ENCODE measurements at regions not wholly inside any gene's neighbourhood (a gene's known extent, or its start where the extent isn't known, plus 50 kb on each side); places are given as distances from the start of the nearest gene placed in this dataset.
A peak's percentile ranks its signal among the peaks of the same experiment; 100 is the strongest.

DNA sequence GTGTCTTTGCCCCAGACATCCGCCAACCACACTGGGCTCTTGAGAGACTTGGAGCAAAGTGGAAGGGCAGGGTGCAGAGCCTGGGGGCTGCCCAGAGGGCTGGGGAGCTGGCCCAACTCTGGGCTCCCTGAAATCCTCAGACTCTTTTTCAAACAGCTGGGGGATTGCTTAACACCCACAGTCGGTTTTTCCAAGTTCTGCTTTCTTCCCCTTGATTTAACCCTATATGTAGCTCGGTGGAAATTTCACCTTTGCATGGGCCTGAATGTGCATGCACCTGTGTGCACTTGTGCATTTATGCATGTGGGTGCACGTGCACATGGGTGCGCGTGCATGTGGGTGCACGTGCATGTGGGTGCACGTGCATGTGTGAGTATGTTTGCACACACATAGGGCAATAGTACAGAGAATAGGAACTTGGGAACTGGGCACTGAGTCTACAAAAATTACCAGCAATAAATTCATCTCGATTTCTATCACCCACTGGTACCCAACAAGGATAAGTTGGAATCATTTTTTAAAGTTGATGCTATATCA, 52.3 kb upstream of the RFLNA start:
- ChIA-PET POLR2A (interaction anchor here (0.6 to 1.5 kb wide), 2 partner anchors 12 to 987 kb away, joined by 3 to 5 read pairs; no protein-coding TSS in a partner anchor), CTCF (ENCODE audit: low intra/inter-chr PET ratio) (no interaction called here)
- H3K79me2 ChIP-seq (ENCODE audit: control insufficient read depth, insufficient read depth, low read length): no peaks in the 10 kb centered on the region
- H3K4me3 ChIP-seq: no peak overlapping the region
- H2AFZ ChIP-seq (ENCODE audit: low read depth, low read length): no peak overlapping the region
- no peak for DNase-seq (ENCODE audit: extremely low read depth in 1 of 4, low spot score in 3 of 4)
- no peak overlapping the region for H3K4me2 ChIP-seq (ENCODE audit: insufficient read depth, low read length)
- peaks cover 11 to 28% of the 10 kb centered on the region in 2 experiments; a peak in 3 of 5 replicates for H3K27me3 ChIP-seq (ENCODE audit: control insufficient read depth in 2 of 2, insufficient read depth in 2 of 2, low read length in 2 of 2)
- H3K9me1 ChIP-seq (ENCODE audit: control insufficient read depth, insufficient read depth, low read length): no peaks in the 10 kb centered on the region
- no peaks in the 10 kb centered on the region; the same call in none of the 2 replicates for H3K9me3 ChIP-seq (replicated peaks; ENCODE audit: control insufficient read depth, insufficient read depth, low read depth, low read length)
- no peaks in the 10 kb centered on the region for H3K36me3 ChIP-seq (ENCODE audit: control insufficient read depth, insufficient read depth, low read length)
- BruUV-seq (replicated peaks): no TSS peak
- no peak overlapping the region for H3K27ac ChIP-seq (ENCODE audit: extremely low read depth, low read depth, low read length)
- no peak overlapping the region for H3K9ac ChIP-seq (ENCODE audit: insufficient read depth in 1 of 2, low read depth in 2 of 2, low read length in 2 of 2)
- no peak for FAIRE-seq
- in situ Hi-C loops (cut with MboI): no loop called here
- ATAC-seq: no peak
- no peak for TF ChIP-seq KLF13 (tag; IDR thresholded peaks at IDR 0.05; ENCODE audit: borderline replicate concordance, low read depth)
- peak; percentile 77 for TF ChIP-seq BHLHE40 (IDR thresholded peaks at IDR 0.05; ENCODE audit: low read length)
- H3K4me1 ChIP-seq (replicated peaks in 1 of 2; ENCODE audit: control insufficient read depth in 2 of 2, insufficient read depth in 2 of 2, low read length in 2 of 2): peaks cover 3 to 9% of the 10 kb centered on the region in 2 experiments; a peak in 3 of 5 replicates
- intact Hi-C loops (cut with micrococcal nuclease): no loop called here
- peaks cover 4% of the 10 kb centered on the region; the same call in 1 of the 2 replicates for H4K20me1 ChIP-seq (replicated peaks; ENCODE audit: control insufficient read depth, insufficient read depth, low read length)
- 9% methylated on average over 9 of the region's 9 CpGs for WGBS (ENCODE audit: insufficient coverage, low coverage, missing lambda C conversion rate)

DNA sequence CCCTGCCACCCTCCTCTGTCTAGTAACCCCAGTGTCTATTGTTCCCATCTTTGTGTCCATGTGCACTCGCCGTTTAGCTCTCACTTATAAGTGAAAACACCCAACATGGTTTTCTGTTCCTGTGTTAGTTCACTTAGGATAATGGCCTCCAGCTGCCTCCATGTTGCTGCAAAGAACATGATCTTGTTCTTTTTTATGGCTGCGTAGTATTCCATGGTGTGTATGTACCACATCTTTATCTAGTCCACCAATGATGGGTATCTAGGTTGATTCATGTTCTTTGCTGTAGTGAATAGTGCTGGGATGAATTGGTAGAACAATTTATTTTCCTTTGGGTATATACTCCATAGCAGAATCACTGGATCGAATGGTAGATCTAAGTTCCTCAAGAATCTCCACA, 51.0 kb upstream of the RFLNA start:
- Histone ChIP-seq H3K9me1 (ENCODE audit: control insufficient read depth, insufficient read depth, low read length) (no peaks in the 10 kb centered on the region), H2AFZ (ENCODE audit: low read depth, low read length) (no peak overlapping the region), H3K4me2 (ENCODE audit: insufficient read depth, low read length) (no peak overlapping the region), H3K36me3 (ENCODE audit: control insufficient read depth, insufficient read depth, low read length) (no peaks in the 10 kb centered on the region), H4K20me1 (replicated peaks; ENCODE audit: control insufficient read depth, insufficient read depth, low read length) (peaks cover 4% of the 10 kb centered on the region; the same call in 1 of the 2 replicates), H3K27me3 (ENCODE audit: control insufficient read depth in 2 of 2, insufficient read depth in 2 of 2, low read length in 2 of 2) (peaks cover 8 to 23% of the 10 kb centered on the region in 2 experiments; a peak in 3 of 5 replicates), H3K4me3 (no peak overlapping the region), H3K79me2 (ENCODE audit: control insufficient read depth, insufficient read depth, low read length) (no peaks in the 10 kb centered on the region), H3K9ac (ENCODE audit: insufficient read depth in 1 of 2, low read depth in 2 of 2, low read length in 2 of 2) (no peak overlapping the region), H3K9me3 (replicated peaks; ENCODE audit: control insufficient read depth, insufficient read depth, low read depth, low read length) (no peaks in the 10 kb centered on the region; the same call in none of the 2 replicates), H3K4me1 (replicated peaks in 1 of 2; ENCODE audit: control insufficient read depth in 2 of 2, insufficient read depth in 2 of 2, low read length in 2 of 2) (peaks cover 3 to 9% of the 10 kb centered on the region in 2 experiments; a peak in 3 of 5 replicates), H3K27ac (ENCODE audit: extremely low read depth, low read depth, low read length) (no peak overlapping the region)
- DNase-seq (ENCODE audit: extremely low read depth in 1 of 4, low spot score in 3 of 4) (no peak), FAIRE-seq (no peak), ATAC-seq (no peak)
- POLR2A ChIA-PET: no interaction called here
- intact Hi-C loops (cut with micrococcal nuclease): no loop called here
- CTCF ChIA-PET (ENCODE audit: low intra/inter-chr PET ratio): no interaction called here
- in situ Hi-C loops (cut with MboI): no loop called here
- WGBS (ENCODE audit: insufficient coverage, low coverage, missing lambda C conversion rate): 51% methylated on average over 4 of the region's 4 CpGs
- BruUV-seq (replicated peaks): no TSS peak
- no peak for TF ChIP-seq XRCC4 (IDR thresholded peaks at IDR 0.05; ENCODE audit: extremely low read depth, insufficient read depth, insufficient read length)
- peak; percentile 26 for TF ChIP-seq RBM25 (IDR thresholded peaks at IDR 0.05; ENCODE audit: low read depth, low read length, severe bottlenecking)
- no peak for TF ChIP-seq PRMT5 (CRISPR knock-in tag; IDR thresholded peaks at IDR 0.05)
- no peak for TF ChIP-seq ZNF764 (CRISPR knock-in tag; IDR thresholded peaks at IDR 0.05; ENCODE audit: low read depth)
- no peak for TF ChIP-seq SAFB2 (IDR thresholded peaks at IDR 0.05; ENCODE audit: borderline replicate concordance, low read depth, low read length, severe bottlenecking)
- TF ChIP-seq NFYB (IDR thresholded peaks at IDR 0.05; ENCODE audit: extremely low read depth, insufficient read length): no peak
- no peak for TF ChIP-seq HDGF (IDR thresholded peaks at IDR 0.05)
- TF ChIP-seq, protein P1, sequence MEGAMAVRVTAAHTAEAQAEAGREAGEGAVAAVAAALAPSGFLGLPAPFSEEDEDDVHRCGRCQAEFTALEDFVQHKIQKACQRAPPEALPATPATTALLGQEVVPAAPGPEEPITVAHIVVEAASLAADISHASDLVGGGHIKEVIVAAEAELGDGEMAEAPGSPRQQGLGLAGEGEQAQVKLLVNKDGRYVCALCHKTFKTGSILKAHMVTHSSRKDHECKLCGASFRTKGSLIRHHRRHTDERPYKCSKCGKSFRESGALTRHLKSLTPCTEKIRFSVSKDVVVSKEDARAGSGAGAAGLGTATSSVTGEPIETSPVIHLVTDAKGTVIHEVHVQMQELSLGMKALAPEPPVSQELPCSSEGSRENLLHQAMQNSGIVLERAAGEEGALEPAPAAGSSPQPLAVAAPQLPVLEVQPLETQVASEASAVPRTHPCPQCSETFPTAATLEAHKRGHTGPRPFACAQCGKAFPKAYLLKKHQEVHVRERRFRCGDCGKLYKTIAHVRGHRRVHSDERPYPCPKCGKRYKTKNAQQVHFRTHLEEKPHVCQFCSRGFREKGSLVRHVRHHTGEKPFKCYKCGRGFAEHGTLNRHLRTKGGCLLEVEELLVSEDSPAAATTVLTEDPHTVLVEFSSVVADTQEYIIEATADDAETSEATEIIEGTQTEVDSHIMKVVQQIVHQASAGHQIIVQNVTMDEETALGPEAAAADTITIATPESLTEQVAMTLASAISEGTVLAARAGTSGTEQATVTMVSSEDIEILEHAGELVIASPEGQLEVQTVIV (CRISPR knock-in tag; IDR thresholded peaks at IDR 0.05; ENCODE audit: borderline replicate concordance): no peak
- TF ChIP-seq HDAC1 (IDR thresholded peaks at IDR 0.05): no peak
- no peak for TF ChIP-seq KLF16 (IDR thresholded peaks at IDR 0.05)
- no peak for TF ChIP-seq ZNF785 (CRISPR knock-in tag; IDR thresholded peaks at IDR 0.05)
- TF ChIP-seq BRD4 (IDR thresholded peaks at IDR 0.05): no peak
- no peak for TF ChIP-seq ZNF778 (CRISPR knock-in tag; IDR thresholded peaks at IDR 0.05)
